Activated T-cell treated with anti-CD3 and anti-CD28 coated beads, Interleukin-2, amount 50 U/mL, for 24 hours (primary cell): ENCODE measurements at regions not wholly inside any gene's neighbourhood (a gene's known extent, or its start where the extent isn't known, plus 50 kb on each side); places are given as distances from the start of the nearest gene placed in this dataset.

Source experiments
- DNase-seq: peaks from one replicate; pipeline ENCODE4 v3.0.0-alpha.2; 2020
- H3K27ac Mint-ChIP-seq: 2 replicates; pipeline ENCODE4 v1.8.0; 2020; ENCODE audit warnings: mild to moderate bottlenecking, mixed read lengths
- H3K27me3 Mint-ChIP-seq: 2 replicates; pipeline ENCODE4 v1.8.0; 2020; ENCODE audit warnings: mixed read lengths
- H3K36me3 Mint-ChIP-seq: 2 replicates; pipeline ENCODE4 v1.8.0; 2020; ENCODE audit warnings: low read depth, mixed read lengths
- H3K4me1 Mint-ChIP-seq: 2 replicates; pipeline ENCODE4 v1.8.0; 2020; ENCODE audit warnings: low read depth, mixed read lengths
- H3K4me3 Mint-ChIP-seq: 2 replicates; pipeline ENCODE4 v1.8.0; 2020; ENCODE audit warnings: mild to moderate bottlenecking, moderate library complexity, mixed read lengths
- H3K9me3 Mint-ChIP-seq: 2 replicates; pipeline ENCODE4 v1.8.0; 2020; ENCODE audit warnings: mixed read lengths

GRCh38 chrX:17930850-17931249 is 69.8 kb upstream of the RAI2 start:
- Mint-ChIP-seq H3K9me3 (peaks cover 5% of the 10 kb centered on the region), H3K4me3 (no peak overlapping the region), H3K27me3 (peaks cover 33% of the 10 kb centered on the region), H3K4me1 (no peaks in the 10 kb centered on the region), H3K27ac (no peak overlapping the region), H3K36me3 (no peaks in the 10 kb centered on the region)
- no peak for DNase-seq

- Mint-ChIP-seq H3K27ac (no peak overlapping the region), H3K4me3 (no peak overlapping the region), H3K36me3 (no peaks in the 10 kb centered on the region), H3K9me3 (peaks cover 5% of the 10 kb centered on the region), H3K4me1 (peaks cover 8% of the 10 kb centered on the region), H3K27me3 (peaks cover 34% of the 10 kb centered on the region)
- DNase-seq: no peak
These were observed 62.4 kb upstream of the RAI2 start for GRCh38 chrX:17923546-17923945.

- Mint-ChIP-seq H3K36me3 (no peaks in the 10 kb centered on the region), H3K4me1 (peaks cover 8% of the 10 kb centered on the region), H3K9me3 (peaks cover 5% of the 10 kb centered on the region), H3K4me3 (no peak overlapping the region), H3K27ac (no peak overlapping the region), H3K27me3 (peaks cover 38% of the 10 kb centered on the region)
- DNase-seq: no peak
These were observed 61.2 kb upstream of the RAI2 start for GRCh38 chrX:17922303-17922702.

- peaks cover 37% of the 10 kb centered on the region for H3K27me3 Mint-ChIP-seq
- no peak overlapping the region for H3K4me3 Mint-ChIP-seq
- H3K36me3 Mint-ChIP-seq: no peaks in the 10 kb centered on the region
- H3K4me1 Mint-ChIP-seq: peaks cover 8% of the 10 kb centered on the region
- H3K27ac Mint-ChIP-seq: no peak overlapping the region
- no peaks in the 10 kb centered on the region for H3K9me3 Mint-ChIP-seq
- no peak for DNase-seq
These were observed 58.9 kb upstream of the RAI2 start for GRCh38 chrX:17919896-17920446.

GRCh38 chrX:17917945-17918577 is 57.0 kb upstream of the RAI2 start:
- no peaks in the 10 kb centered on the region for H3K36me3 Mint-ChIP-seq
- H3K9me3 Mint-ChIP-seq: no peaks in the 10 kb centered on the region
- H3K27ac Mint-ChIP-seq: no peak overlapping the region
- H3K4me1 Mint-ChIP-seq: no peaks in the 10 kb centered on the region
- no peak overlapping the region for H3K4me3 Mint-ChIP-seq
- no peak for DNase-seq
- H3K27me3 Mint-ChIP-seq: peaks cover 34% of the 10 kb centered on the region

- no peaks in the 10 kb centered on the region for H3K36me3 Mint-ChIP-seq
- no peaks in the 10 kb centered on the region for H3K9me3 Mint-ChIP-seq
- H3K27me3 Mint-ChIP-seq: peaks cover 36% of the 10 kb centered on the region
- no peak overlapping the region for H3K27ac Mint-ChIP-seq
- H3K4me1 Mint-ChIP-seq: peaks cover 2% of the 10 kb centered on the region
- H3K4me3 Mint-ChIP-seq: no peak overlapping the region
- no peak for DNase-seq
These were observed 52.7 kb upstream of the RAI2 start for GRCh38 chrX:17913801-17914200.
